HG02798 (cell line): ENCODE measurements at regions not wholly inside any gene's neighbourhood (a gene's known extent, or its start where the extent isn't known, plus 50 kb on each side); places are given as distances from the start of the nearest gene placed in this dataset.

ENCODE experiments used
- ATAC-seq: cut with Tn5 transposase; IDR thresholded peaks from one replicate; pipeline ENCODE4 v1.9.1; 2021; ENCODE audit warnings: mild to moderate bottlenecking; ENCODE audit not compliant: unreplicated experiment, poor library complexity

GRCh38 chr4:24422644-24423043 is 161.7 kb downstream of the DHX15 start:
- no peak for ATAC-seq

- peak; percentile 90 for ATAC-seq
These were observed 164.9 kb downstream of the DHX15 start for GRCh38 chr4:24419181-24420034.

- no peak for ATAC-seq
These were observed 167.1 kb downstream of the DHX15 start for GRCh38 chr4:24417206-24417605.

GRCh38 chr4:24416293-24416692 is 168.1 kb downstream of the DHX15 start:
- ATAC-seq: no peak

- no peak for ATAC-seq
These were observed 171.0 kb downstream of the DHX15 start for GRCh38 chr4:24413311-24413784.

GRCh38 chr4:24411806-24412205 is 172.5 kb downstream of the DHX15 start:
- ATAC-seq: no peak

GRCh38 chr4:24411299-24411698 is 173.1 kb downstream of the DHX15 start:
- ATAC-seq: no peak

- no peak for ATAC-seq
These were observed 175.7 kb downstream of the DHX15 start for GRCh38 chr4:24408640-24409039.

- ATAC-seq: no peak
These were observed 178.4 kb downstream of the DHX15 start for GRCh38 chr4:24405926-24406325.

GRCh38 chr4:24405341-24405740 is 179.0 kb downstream of the DHX15 start:
- ATAC-seq: no peak

- no peak for ATAC-seq
These were observed 180.1 kb downstream of the DHX15 start for GRCh38 chr4:24404281-24404680.

GRCh38 chr4:24403265-24403664 is 181.1 kb downstream of the DHX15 start:
- ATAC-seq: no peak

- no peak for ATAC-seq
These were observed 183.8 kb downstream of the DHX15 start for GRCh38 chr4:24400537-24400936.

GRCh38 chr4:24396988-24397387 is 187.4 kb downstream of the DHX15 start:
- no peak for ATAC-seq

- no peak for ATAC-seq
These were observed 188.4 kb downstream of the DHX15 start for GRCh38 chr4:24395937-24396336.

- ATAC-seq: no peak
These were observed 190.3 kb downstream of the DHX15 start for GRCh38 chr4:24394041-24394440.

GRCh38 chr4:24392613-24393012 is 191.7 kb downstream of the DHX15 start:
- no peak for ATAC-seq

- ATAC-seq: peak; percentile 94
These were observed 202.0 kb downstream of the DHX15 start for GRCh38 chr4:24382381-24382780.

GRCh38 chr4:24380957-24381665 is 203.2 kb downstream of the DHX15 start:
- ATAC-seq: no peak

GRCh38 chr4:24373704-24374103 is 210.7 kb downstream of the DHX15 start:
- ATAC-seq: no peak

GRCh38 chr4:24372881-24373280 is 211.5 kb downstream of the DHX15 start:
- ATAC-seq: no peak
